ENCODE measurements at regions not wholly inside any gene's neighbourhood (a gene's known extent, or its start where the extent isn't known, plus 50 kb on each side); places are given as distances from the start of the nearest gene placed in this dataset.

GRCh38 chr5:26828294-26828693 lies 210.1 kb downstream of the CDH9 start:
- DNase-seq (no peak), ATAC-seq (ENCODE audit: poor library complexity) (no peak)
- intact Hi-C loops (cut with DNase I) = no loop called here

GRCh38 chr5:26813235-26813634 lies 225.2 kb downstream of the CDH9 start:
- no peak for DNase-seq
- no peak for ATAC-seq (ENCODE audit: poor library complexity)
- intact Hi-C loops (cut with DNase I) = no loop called here

- ATAC-seq (ENCODE audit: poor library complexity) = no peak
- intact Hi-C loops (cut with DNase I) = no loop called here
- DNase-seq = no peak
Measured at GRCh38 chr5:26812714-26813113, 225.7 kb downstream of the CDH9 start.

GRCh38 chr5:26807231-26808199 lies 230.9 kb downstream of the CDH9 start:
- intact Hi-C loops (cut with DNase I) = no loop called here
- no peak for DNase-seq
- no peak for ATAC-seq (ENCODE audit: poor library complexity)

- no peak for DNase-seq
- intact Hi-C loops (cut with DNase I) = no loop called here
- ATAC-seq (ENCODE audit: poor library complexity) = no peak
Measured at GRCh38 chr5:26805076-26805475, 233.3 kb downstream of the CDH9 start.

GRCh38 chr5:26802944-26803343 lies 235.4 kb downstream of the CDH9 start:
- ATAC-seq (ENCODE audit: poor library complexity) (no peak), DNase-seq (no peak)
- intact Hi-C loops (cut with DNase I) = no loop called here

- DNase-seq (no peak), ATAC-seq (ENCODE audit: poor library complexity) (no peak)
Measured at GRCh38 chr5:26791433-26791832, 247.0 kb downstream of the CDH9 start.

GRCh38 chr5:26791021-26791420 lies 247.4 kb downstream of the CDH9 start:
- no peak for ATAC-seq (ENCODE audit: poor library complexity)
- no peak for DNase-seq
- intact Hi-C loops (cut with DNase I) = no loop called here

More at GRCh38 chr5:26791433-26791832, 247.0 kb downstream of the CDH9 start:
- intact Hi-C loops (cut with DNase I) = no loop called here

- intact Hi-C loops (cut with DNase I) = no loop called here
- ATAC-seq (ENCODE audit: poor library complexity) (no peak), DNase-seq (no peak)
Measured at GRCh38 chr5:26763215-26763614, 275.2 kb downstream of the CDH9 start.

GRCh38 chr5:26761446-26761845 lies 276.9 kb downstream of the CDH9 start:
- DNase-seq = no peak
- intact Hi-C loops (cut with DNase I) = no loop called here
- ATAC-seq (ENCODE audit: poor library complexity) = no peak

GRCh38 chr5:26761045-26761444 lies 277.3 kb downstream of the CDH9 start:
- intact Hi-C loops (cut with DNase I) = no loop called here
- ATAC-seq (ENCODE audit: poor library complexity) = no peak
- no peak for DNase-seq

- ATAC-seq (ENCODE audit: poor library complexity) (no peak), DNase-seq (no peak)
- intact Hi-C loops (cut with DNase I) = no loop called here
Measured at GRCh38 chr5:26757941-26758340, 280.4 kb downstream of the CDH9 start.

- intact Hi-C loops (cut with DNase I) = no loop called here
- no peak for DNase-seq
- no peak for ATAC-seq (ENCODE audit: poor library complexity)
Measured at GRCh38 chr5:26749829-26750228, 288.6 kb downstream of the CDH9 start.

GRCh38 chr5:26740182-26740581 lies 298.2 kb downstream of the CDH9 start:
- DNase-seq (no peak), ATAC-seq (ENCODE audit: poor library complexity) (no peak)
- intact Hi-C loops (cut with DNase I) = no loop called here

- intact Hi-C loops (cut with DNase I) = no loop called here
- ATAC-seq (ENCODE audit: poor library complexity) (no peak), DNase-seq (no peak)
Measured at GRCh38 chr5:26737348-26738265, 300.8 kb downstream of the CDH9 start.

GRCh38 chr5:26727916-26728315 lies 310.5 kb downstream of the CDH9 start:
- ATAC-seq (ENCODE audit: poor library complexity) (no peak), DNase-seq (no peak)
- intact Hi-C loops (cut with DNase I) = no loop called here

- intact Hi-C loops (cut with DNase I) = no loop called here
- DNase-seq (no peak), ATAC-seq (ENCODE audit: poor library complexity) (no peak)
Measured at GRCh38 chr5:26719803-26720202, 318.6 kb downstream of the CDH9 start.

- intact Hi-C loops (cut with DNase I) = no loop called here
Measured at GRCh38 chr5:26700759-26701384, 337.5 kb downstream of the CDH9 start.

GRCh38 chr5:26692952-26693351 lies 345.4 kb downstream of the CDH9 start:
- DNase-seq (no peak), ATAC-seq (ENCODE audit: poor library complexity) (no peak)
- intact Hi-C loops (cut with DNase I) = no loop called here

More at GRCh38 chr5:26700759-26701384, 337.5 kb downstream of the CDH9 start:
- ATAC-seq (ENCODE audit: poor library complexity) (no peak), DNase-seq (no peak)
